ENCODE measurements at regions not wholly inside any gene's neighbourhood (a gene's known extent, or its start where the extent isn't known, plus 50 kb on each side); places are given as distances from the start of the nearest gene placed in this dataset.

GRCh38 chr7:35508623-35509400 lies 186.1 kb downstream of the HERPUD2 start:
- FAIRE-seq (no peak), DNase-seq (ENCODE audit: insufficient read length, low spot score) (no peak)

GRCh38 chr7:35505066-35505465 lies 189.9 kb downstream of the HERPUD2 start:
- FAIRE-seq: no peak
- no peak for DNase-seq (ENCODE audit: insufficient read length, low spot score)

GRCh38 chr7:35504365-35504764 lies 190.6 kb downstream of the HERPUD2 start:
- DNase-seq (ENCODE audit: insufficient read length, low spot score): no peak
- FAIRE-seq: no peak

GRCh38 chr7:35501681-35502080 lies 193.3 kb downstream of the HERPUD2 start:
- FAIRE-seq: no peak

GRCh38 chr7:35499226-35499625 lies 195.7 kb downstream of the HERPUD2 start:
- no peak for DNase-seq (ENCODE audit: insufficient read length, low spot score)
- FAIRE-seq: no peak

More at GRCh38 chr7:35501681-35502080, 193.3 kb downstream of the HERPUD2 start:
- no peak for DNase-seq (ENCODE audit: insufficient read length, low spot score)

- FAIRE-seq: no peak
- DNase-seq (ENCODE audit: insufficient read length, low spot score): no peak
These were observed 196.5 kb downstream of the HERPUD2 start for GRCh38 chr7:35498416-35498815.

GRCh38 chr7:35495844-35496243 lies 199.1 kb downstream of the HERPUD2 start:
- FAIRE-seq: no peak
- DNase-seq (ENCODE audit: insufficient read length, low spot score): no peak

- DNase-seq (ENCODE audit: insufficient read length, low spot score) (no peak), FAIRE-seq (no peak)
These were observed 199.6 kb downstream of the HERPUD2 start for GRCh38 chr7:35495377-35495776.

- FAIRE-seq (no peak), DNase-seq (ENCODE audit: insufficient read length, low spot score) (no peak)
These were observed 200.5 kb downstream of the HERPUD2 start for GRCh38 chr7:35494407-35494806.

- FAIRE-seq: no peak
These were observed 202.3 kb downstream of the HERPUD2 start for GRCh38 chr7:35492451-35493175.

GRCh38 chr7:35491233-35491632 lies 203.7 kb downstream of the HERPUD2 start:
- DNase-seq (ENCODE audit: insufficient read length, low spot score) (no peak), FAIRE-seq (no peak)

More at GRCh38 chr7:35492451-35493175, 202.3 kb downstream of the HERPUD2 start:
- DNase-seq (ENCODE audit: insufficient read length, low spot score): no peak

GRCh38 chr7:35487841-35488240 lies 207.1 kb downstream of the HERPUD2 start:
- no peak for FAIRE-seq
- DNase-seq (ENCODE audit: insufficient read length, low spot score): no peak

GRCh38 chr7:35487402-35487801 lies 207.5 kb downstream of the HERPUD2 start:
- FAIRE-seq (no peak), DNase-seq (ENCODE audit: insufficient read length, low spot score) (no peak)

- FAIRE-seq (no peak), DNase-seq (ENCODE audit: insufficient read length, low spot score) (no peak)
These were observed 209.5 kb downstream of the HERPUD2 start for GRCh38 chr7:35485436-35485835.

- DNase-seq (ENCODE audit: insufficient read length, low spot score): no peak
- no peak for FAIRE-seq
These were observed 211.4 kb downstream of the HERPUD2 start for GRCh38 chr7:35483568-35483967.

- DNase-seq (ENCODE audit: insufficient read length, low spot score) (no peak), FAIRE-seq (no peak)
These were observed 212.7 kb downstream of the HERPUD2 start for GRCh38 chr7:35482231-35482630.

GRCh38 chr7:35480806-35481205 lies 214.1 kb downstream of the HERPUD2 start:
- FAIRE-seq: no peak

GRCh38 chr7:35477609-35478008 lies 217.3 kb downstream of the HERPUD2 start:
- FAIRE-seq: no peak
- DNase-seq (ENCODE audit: insufficient read length, low spot score): no peak

More at GRCh38 chr7:35480806-35481205, 214.1 kb downstream of the HERPUD2 start:
- no peak for DNase-seq (ENCODE audit: insufficient read length, low spot score)

- no peak for DNase-seq (ENCODE audit: insufficient read length, low spot score)
- no peak for FAIRE-seq
These were observed 220.2 kb upstream of the TBX20 start for GRCh38 chr7:35474100-35474499.

- DNase-seq (ENCODE audit: insufficient read length, low spot score) (no peak), FAIRE-seq (no peak)
These were observed 214.7 kb upstream of the TBX20 start for GRCh38 chr7:35468606-35469005.

- FAIRE-seq (no peak), DNase-seq (ENCODE audit: insufficient read length, low spot score) (no peak)
These were observed 213.6 kb upstream of the TBX20 start for GRCh38 chr7:35467456-35467978.
